ENCODE measurements at regions not wholly inside any gene's neighbourhood (a gene's known extent, or its start where the extent isn't known, plus 50 kb on each side); places are given as distances from the start of the nearest gene placed in this dataset.

GRCh38 chr12:91913124-91913523, 232.5 kb downstream of the BTG1 start:
- no peaks in the 10 kb centered on the region for H3K9me3 ChIP-seq (ENCODE audit: control insufficient read depth in 4 of 4, low read length in 3 of 4)
- H3K36me3 ChIP-seq (ENCODE audit: control insufficient read depth in 4 of 4, insufficient read depth in 3 of 4, low read depth in 1 of 4, low read length in 3 of 4) = no peaks in the 10 kb centered on the region
- DNase-seq (ENCODE audit: low spot score) = no peak
- no peak for TF ChIP-seq CTCF (IDR thresholded peaks at IDR 0.05; ENCODE audit: low read depth, low read length, missing input control)
- TF ChIP-seq RXRA (IDR thresholded peaks at IDR 0.05) = no peak
- no peak for TF ChIP-seq JUND (IDR thresholded peaks at IDR 0.05)
- no peak for TF ChIP-seq FOXA2 (IDR thresholded peaks at IDR 0.05)
- TF ChIP-seq NR2F2 (IDR thresholded peaks at IDR 0.05) = no peak
- no peak for TF ChIP-seq MAX (IDR thresholded peaks at IDR 0.05)
- TF ChIP-seq TAF1 (conservative IDR thresholded peaks at IDR 0.05) = no peak
- no peak for TF ChIP-seq EGR1 (IDR thresholded peaks at IDR 0.05; ENCODE audit: low read depth in 2 of 2)
- no peak for TF ChIP-seq SP1 (IDR thresholded peaks at IDR 0.05)
- no peak for TF ChIP-seq ATF3 (IDR thresholded peaks at IDR 0.05)
- no peak for TF ChIP-seq RAD21 (IDR thresholded peaks at IDR 0.05)
- no peak for TF ChIP-seq GABPA (IDR thresholded peaks at IDR 0.05 in 1 of 2, conservative IDR thresholded peaks at IDR 0.05 in 1 of 2)
- TF ChIP-seq HNF4A (conservative IDR thresholded peaks at IDR 0.05) = no peak
- TF ChIP-seq YY1 (IDR thresholded peaks at IDR 0.05) = no peak
- no peak for TF ChIP-seq HNF4G (IDR thresholded peaks at IDR 0.05)
- no peak for TF ChIP-seq REST (IDR thresholded peaks at IDR 0.05)
- no peak for TF ChIP-seq ZBTB33 (IDR thresholded peaks at IDR 0.05)
- TF ChIP-seq FOXA1 (IDR thresholded peaks at IDR 0.05) = no peak
- H3K27ac ChIP-seq (ENCODE audit: low read depth in 1 of 2, low read length in 2 of 2) = no peak overlapping the region
- no peak overlapping the region for H3K9ac ChIP-seq (ENCODE audit: low read depth in 1 of 2, low read length in 2 of 2)
- H3K4me1 ChIP-seq (ENCODE audit: control insufficient read depth in 4 of 4, insufficient read depth in 4 of 4, low read length in 3 of 4) = no peaks in the 10 kb centered on the region
- H3K27me3 ChIP-seq (ENCODE audit: control insufficient read depth in 4 of 4, insufficient read depth in 4 of 4, low read length in 3 of 4) = no peaks in the 10 kb centered on the region
- no peak overlapping the region for H3K4me3 ChIP-seq (ENCODE audit: low read depth in 1 of 3, low read length in 3 of 3)

- Histone ChIP-seq H3K9me3 (ENCODE audit: control insufficient read depth in 4 of 4, low read length in 3 of 4) (no peaks in the 10 kb centered on the region), H3K9ac (ENCODE audit: low read depth in 1 of 2, low read length in 2 of 2) (no peak overlapping the region), H3K27ac (ENCODE audit: low read depth in 1 of 2, low read length in 2 of 2) (no peak overlapping the region), H3K4me3 (ENCODE audit: low read depth in 1 of 3, low read length in 3 of 3) (no peak overlapping the region), H3K27me3 (ENCODE audit: control insufficient read depth in 4 of 4, insufficient read depth in 4 of 4, low read length in 3 of 4) (no peaks in the 10 kb centered on the region), H3K4me1 (ENCODE audit: control insufficient read depth in 4 of 4, insufficient read depth in 4 of 4, low read length in 3 of 4) (no peaks in the 10 kb centered on the region), H3K36me3 (ENCODE audit: control insufficient read depth in 4 of 4, insufficient read depth in 3 of 4, low read depth in 1 of 4, low read length in 3 of 4) (no peaks in the 10 kb centered on the region)
- DNase-seq (ENCODE audit: low spot score) = no peak
- 77% methylated on average over 1 of the region's 1 CpG for WGBS
- TF ChIP-seq CTCF (IDR thresholded peaks at IDR 0.05; ENCODE audit: low read depth, low read length, missing input control) = no peak
- TF ChIP-seq HNF4G (IDR thresholded peaks at IDR 0.05) = no peak
- TF ChIP-seq RAD21 (IDR thresholded peaks at IDR 0.05) = no peak
- TF ChIP-seq FOXA2 (IDR thresholded peaks at IDR 0.05) = no peak
- TF ChIP-seq YY1 (IDR thresholded peaks at IDR 0.05) = no peak
- no peak for TF ChIP-seq HNF4A (conservative IDR thresholded peaks at IDR 0.05)
- TF ChIP-seq JUND (IDR thresholded peaks at IDR 0.05) = no peak
- TF ChIP-seq TAF1 (conservative IDR thresholded peaks at IDR 0.05) = no peak
- no peak for TF ChIP-seq NR2F2 (IDR thresholded peaks at IDR 0.05)
- TF ChIP-seq RXRA (IDR thresholded peaks at IDR 0.05) = no peak
- no peak for TF ChIP-seq REST (IDR thresholded peaks at IDR 0.05)
- no peak for TF ChIP-seq MAX (IDR thresholded peaks at IDR 0.05)
Measured at GRCh38 chr12:91912178-91912577, 233.5 kb downstream of the BTG1 start.

Data from liver (tissue), 8 donors.